Astrocyte (in vitro differentiated cells and primary cell): ENCODE measurements at regions not wholly inside any gene's neighbourhood (a gene's known extent, or its start where the extent isn't known, plus 50 kb on each side); places are given as distances from the start of the nearest gene placed in this dataset.

Source experiments
- DNase-seq: peaks from one replicate; pipeline ENCODE4 v3.0.0-alpha.2; 2010; ENCODE audit warnings: low read depth
- FAIRE-seq: peaks from 2 replicates; lab custom pipeline; 2011; peaks lifted over from hg19 to GRCh38; lab: Jason Lieb, UNC
- H2AFZ ChIP-seq: 2 replicates; pipeline ENCODE4 v1.6.0; 2012; ENCODE audit warnings: low read depth, low read length, inconsistent platforms
- H3K27ac ChIP-seq: 2 replicates; pipeline ENCODE4 v1.5.1; 2011; ENCODE audit warnings: low read depth, low read length, inconsistent platforms
- H3K27me3 ChIP-seq: 2 replicates; pipeline ENCODE4 v1.6.0; 2011; ENCODE audit warnings: low read length, inconsistent platforms; ENCODE audit not compliant: insufficient read depth
- H3K36me3 ChIP-seq: 2 replicates; pipeline ENCODE4 v1.5.1; 2011; ENCODE audit warnings: low read length, inconsistent platforms; ENCODE audit not compliant: insufficient read depth
- H3K4me1 ChIP-seq: 2 replicates; pipeline ENCODE4 v1.5.1; 2011; ENCODE audit warnings: low read length, inconsistent platforms; ENCODE audit not compliant: insufficient read depth
- H3K4me2 ChIP-seq: 2 replicates; pipeline ENCODE4 v1.6.0; 2012; ENCODE audit warnings: low read length, inconsistent platforms
- H3K4me3 ChIP-seq: 2 replicates; pipeline ENCODE4 v1.5.1; 2011; ENCODE audit warnings: low read depth, mild to moderate bottlenecking, low read length, inconsistent platforms; ENCODE audit not compliant: insufficient read depth
- H3K79me2 ChIP-seq: 2 replicates; pipeline ENCODE4 v1.6.0; 2012; ENCODE audit warnings: mild to moderate bottlenecking, low read length, inconsistent platforms; ENCODE audit not compliant: insufficient read depth
- H3K9ac ChIP-seq: 2 replicates; pipeline ENCODE4 v1.6.0; 2012; ENCODE audit warnings: mild to moderate bottlenecking, low read length, inconsistent platforms
- H3K9me3 ChIP-seq: 2 replicates; pipeline ENCODE4 v1.5.1; 2012; ENCODE audit warnings: low read depth, mild to moderate bottlenecking, low read length, inconsistent platforms; ENCODE audit not compliant: insufficient read depth
- H4K20me1 ChIP-seq: 2 replicates; pipeline ENCODE4 v1.6.0; 2012; ENCODE audit warnings: low read length, inconsistent platforms; ENCODE audit not compliant: insufficient read depth
- H3K27ac Mint-ChIP-seq: one replicate; pipeline ENCODE4 v1.8.0; 2021; ENCODE audit warnings: mild to moderate bottlenecking, mixed read lengths; ENCODE audit not compliant: unreplicated experiment
- H3K27me3 Mint-ChIP-seq: one replicate; pipeline ENCODE4 v1.8.0; 2021; ENCODE audit warnings: low read depth, mixed read lengths; ENCODE audit not compliant: unreplicated experiment
- H3K36me3 Mint-ChIP-seq: one replicate; pipeline ENCODE4 v1.8.0; 2021; ENCODE audit warnings: low read depth, mixed read lengths; ENCODE audit not compliant: unreplicated experiment
- H3K4me1 Mint-ChIP-seq: one replicate; pipeline ENCODE4 v1.8.0; 2021; ENCODE audit warnings: low read depth, mixed read lengths; ENCODE audit not compliant: unreplicated experiment
- H3K4me3 Mint-ChIP-seq: one replicate; pipeline ENCODE4 v1.8.0; 2021; ENCODE audit warnings: mild to moderate bottlenecking, moderate library complexity, mixed read lengths; ENCODE audit not compliant: unreplicated experiment
- H3K9me3 Mint-ChIP-seq: one replicate; pipeline ENCODE4 v1.8.0; 2021; ENCODE audit warnings: mild to moderate bottlenecking, mixed read lengths; ENCODE audit not compliant: unreplicated experiment
- EZH2 ChIP-seq: IDR thresholded peaks from 2 replicates; pipeline ENCODE4 v1.6.1; 2012; ENCODE audit warnings: mild to moderate bottlenecking, low read length, inconsistent platforms; ENCODE audit not compliant: insufficient read depth
- TF ChIP-seq, protein P1 (sequence below): IDR thresholded peaks from 2 replicates; pipeline ENCODE4 v1.5.1; 2011; ENCODE audit warnings: low read depth, mild to moderate bottlenecking, inconsistent platforms, low read length, moderate library complexity; ENCODE audit not compliant: insufficient read depth

DNA sequence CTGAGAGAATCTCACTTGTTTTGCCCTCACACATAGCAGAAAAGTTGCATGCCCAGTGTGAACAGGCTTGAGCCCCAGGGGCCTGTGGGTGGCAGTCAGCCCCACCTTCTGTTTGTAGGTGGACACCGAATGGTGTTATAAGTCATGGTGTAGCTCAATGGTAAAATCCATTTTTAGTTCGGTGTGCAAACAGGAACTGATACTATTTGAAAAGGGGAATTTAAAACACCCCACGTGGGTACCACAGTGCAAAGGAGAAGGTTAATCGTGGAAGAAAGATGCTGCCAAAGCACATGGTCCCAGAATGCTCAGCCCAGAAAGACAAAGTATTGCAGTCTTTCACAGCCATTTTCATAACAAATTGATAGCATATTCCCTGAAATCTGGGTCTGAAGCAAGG is 71.8 kb upstream of the GZMB start:
- Histone ChIP-seq H3K9me3 (no peaks in the 10 kb centered on the region), H3K27ac (no peak overlapping the region)
- no peak for FAIRE-seq

DNA sequence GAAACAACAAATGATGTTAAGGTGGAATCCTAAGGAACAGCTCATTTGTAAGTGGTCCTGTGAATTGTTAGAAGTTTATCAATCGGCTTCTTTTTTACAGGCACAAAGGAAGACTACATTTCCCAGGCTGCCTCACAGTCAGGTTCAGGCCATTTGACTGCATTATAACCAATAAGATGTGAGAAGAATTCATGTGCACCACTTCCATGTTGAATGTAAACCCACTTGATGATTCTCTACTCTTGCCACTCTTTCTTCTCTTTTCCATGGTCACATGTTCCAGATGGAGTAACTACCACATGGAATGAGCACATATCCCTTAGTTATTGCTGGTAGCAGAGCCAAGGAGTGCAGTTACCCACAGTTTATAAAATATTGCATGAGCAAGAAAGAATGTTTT is 67.1 kb upstream of the GZMB start:
- Histone ChIP-seq H3K27me3 (no peaks in the 10 kb centered on the region), H3K9ac (no peak overlapping the region), H2AFZ (no peak overlapping the region), H3K4me2 (no peak overlapping the region), H3K9me3 (peaks cover 4% of the 10 kb centered on the region), H3K4me3 (no peak overlapping the region), H4K20me1 (no peaks in the 10 kb centered on the region), H3K4me1 (no peaks in the 10 kb centered on the region), H3K36me3 (no peaks in the 10 kb centered on the region), H3K27ac (no peak overlapping the region), H3K79me2 (no peaks in the 10 kb centered on the region)
- FAIRE-seq (no peak), DNase-seq (no peak)
- Mint-ChIP-seq H3K4me1 (no peaks in the 10 kb centered on the region), H3K36me3 (no peaks in the 10 kb centered on the region), H3K27me3 (peaks cover 2% of the 10 kb centered on the region), H3K4me3 (no peak overlapping the region), H3K27ac (no peak overlapping the region), H3K9me3 (no peaks in the 10 kb centered on the region)
- TF ChIP-seq, protein P1, sequence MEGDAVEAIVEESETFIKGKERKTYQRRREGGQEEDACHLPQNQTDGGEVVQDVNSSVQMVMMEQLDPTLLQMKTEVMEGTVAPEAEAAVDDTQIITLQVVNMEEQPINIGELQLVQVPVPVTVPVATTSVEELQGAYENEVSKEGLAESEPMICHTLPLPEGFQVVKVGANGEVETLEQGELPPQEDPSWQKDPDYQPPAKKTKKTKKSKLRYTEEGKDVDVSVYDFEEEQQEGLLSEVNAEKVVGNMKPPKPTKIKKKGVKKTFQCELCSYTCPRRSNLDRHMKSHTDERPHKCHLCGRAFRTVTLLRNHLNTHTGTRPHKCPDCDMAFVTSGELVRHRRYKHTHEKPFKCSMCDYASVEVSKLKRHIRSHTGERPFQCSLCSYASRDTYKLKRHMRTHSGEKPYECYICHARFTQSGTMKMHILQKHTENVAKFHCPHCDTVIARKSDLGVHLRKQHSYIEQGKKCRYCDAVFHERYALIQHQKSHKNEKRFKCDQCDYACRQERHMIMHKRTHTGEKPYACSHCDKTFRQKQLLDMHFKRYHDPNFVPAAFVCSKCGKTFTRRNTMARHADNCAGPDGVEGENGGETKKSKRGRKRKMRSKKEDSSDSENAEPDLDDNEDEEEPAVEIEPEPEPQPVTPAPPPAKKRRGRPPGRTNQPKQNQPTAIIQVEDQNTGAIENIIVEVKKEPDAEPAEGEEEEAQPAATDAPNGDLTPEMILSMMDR: no peak
- TF ChIP-seq EZH2: no peak

More for the DNA sequence above, 71.8 kb upstream of the GZMB start:
- TF ChIP-seq EZH2: no peak
- TF ChIP-seq, protein P1: no peak
- no peak overlapping the region for H3K4me2 ChIP-seq
- H3K27me3 Mint-ChIP-seq: peaks cover 2% of the 10 kb centered on the region
- H3K36me3 ChIP-seq: no peaks in the 10 kb centered on the region
- H3K9ac ChIP-seq: no peak overlapping the region
- no peak overlapping the region for H2AFZ ChIP-seq
- no peaks in the 10 kb centered on the region for H3K79me2 ChIP-seq
- H3K4me3 Mint-ChIP-seq: no peak overlapping the region
- no peaks in the 10 kb centered on the region for H3K9me3 Mint-ChIP-seq
- H4K20me1 ChIP-seq: no peaks in the 10 kb centered on the region
- no peaks in the 10 kb centered on the region for H3K36me3 Mint-ChIP-seq
- no peak overlapping the region for H3K27ac Mint-ChIP-seq
- no peaks in the 10 kb centered on the region for H3K4me1 ChIP-seq
- no peak overlapping the region for H3K4me3 ChIP-seq
- no peaks in the 10 kb centered on the region for H3K27me3 ChIP-seq
- no peaks in the 10 kb centered on the region for H3K4me1 Mint-ChIP-seq
- DNase-seq: no peak

DNA sequence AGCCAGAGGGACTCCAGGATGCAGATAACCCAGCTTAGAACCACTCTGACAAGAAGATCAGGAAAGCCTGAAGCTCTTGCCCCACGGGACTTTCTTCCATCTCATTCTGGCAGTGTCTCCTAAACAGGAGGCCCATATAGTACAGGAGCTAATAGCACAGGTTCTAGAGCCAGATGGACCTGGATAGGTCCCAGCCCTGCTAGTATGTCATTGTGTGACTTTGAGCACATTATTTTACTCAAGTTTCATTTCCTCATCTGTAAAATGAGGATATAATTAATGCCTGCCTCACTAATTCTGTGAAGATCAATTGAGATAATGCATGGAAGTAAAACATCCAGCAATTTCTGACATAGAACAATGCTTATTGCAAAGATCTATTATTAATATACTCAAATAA is 66.5 kb upstream of the GZMB start:
- Histone ChIP-seq H3K27ac (no peak overlapping the region), H2AFZ (no peak overlapping the region), H3K4me3 (no peak overlapping the region), H3K27me3 (no peaks in the 10 kb centered on the region), H3K9ac (no peak overlapping the region), H3K4me2 (no peak overlapping the region), H3K4me1 (no peaks in the 10 kb centered on the region), H4K20me1 (no peaks in the 10 kb centered on the region), H3K79me2 (no peaks in the 10 kb centered on the region), H3K9me3 (peaks cover 4% of the 10 kb centered on the region), H3K36me3 (no peaks in the 10 kb centered on the region)
- no peaks in the 10 kb centered on the region for H3K36me3 Mint-ChIP-seq
- no peak overlapping the region for H3K4me3 Mint-ChIP-seq
- peaks cover 2% of the 10 kb centered on the region for H3K27me3 Mint-ChIP-seq
- FAIRE-seq (no peak), DNase-seq (no peak)
- H3K27ac Mint-ChIP-seq: no peak overlapping the region
- no peaks in the 10 kb centered on the region for H3K4me1 Mint-ChIP-seq
- H3K9me3 Mint-ChIP-seq: no peaks in the 10 kb centered on the region
- TF ChIP-seq, protein P1: no peak
